Esophagus squamous epithelium (tissue), 4 donors: ENCODE measurements at regions not wholly inside any gene's neighbourhood (a gene's known extent, or its start where the extent isn't known, plus 50 kb on each side); places are given as distances from the start of the nearest gene placed in this dataset.

Source experiments
- POLR2A ChIP-seq, 4 donors: fragments of 450-650 bp; IDR thresholded peaks; one replicate each; pipeline ENCODE4 v1.6.1; 2017; ENCODE audit warnings: antibody characterized with exemption in 4 of 4, mild to moderate bottlenecking in 4 of 4, moderate library complexity in 3 of 4
- TF ChIP-seq, protein P1 (sequence below), 6 experiments: fragments of 450-650 bp in 4 of 6; fragments of 200-600 bp in 2 of 6; sonication (generic) in 2 of 6; IDR thresholded peaks; one replicate each; pipeline ENCODE4 v1.5.1; 2016 to 2019; ENCODE audit warnings: antibody characterized with exemption in 6 of 6, mild to moderate bottlenecking in 4 of 6, moderate library complexity in 4 of 6

DNA sequence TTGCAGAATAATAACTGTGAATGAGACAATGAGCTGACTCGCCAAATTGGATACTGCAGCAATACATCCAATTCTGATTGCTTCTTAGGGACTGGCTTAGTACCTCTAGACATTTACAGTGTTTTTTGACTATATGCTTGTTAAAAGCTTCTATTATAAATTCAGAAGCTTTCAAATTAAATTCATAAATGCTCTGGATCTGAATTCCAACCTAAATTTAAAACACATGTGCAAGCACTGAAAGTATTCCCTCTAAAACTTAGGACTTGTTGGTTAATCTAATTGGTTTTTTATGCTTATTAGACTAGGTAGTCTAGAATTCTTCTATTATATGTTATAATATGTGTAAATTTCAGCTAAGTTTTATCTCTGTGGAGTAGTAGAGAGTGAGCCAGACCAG, 306.9 kb downstream of the CPS1 start:
- TF ChIP-seq, protein P1, sequence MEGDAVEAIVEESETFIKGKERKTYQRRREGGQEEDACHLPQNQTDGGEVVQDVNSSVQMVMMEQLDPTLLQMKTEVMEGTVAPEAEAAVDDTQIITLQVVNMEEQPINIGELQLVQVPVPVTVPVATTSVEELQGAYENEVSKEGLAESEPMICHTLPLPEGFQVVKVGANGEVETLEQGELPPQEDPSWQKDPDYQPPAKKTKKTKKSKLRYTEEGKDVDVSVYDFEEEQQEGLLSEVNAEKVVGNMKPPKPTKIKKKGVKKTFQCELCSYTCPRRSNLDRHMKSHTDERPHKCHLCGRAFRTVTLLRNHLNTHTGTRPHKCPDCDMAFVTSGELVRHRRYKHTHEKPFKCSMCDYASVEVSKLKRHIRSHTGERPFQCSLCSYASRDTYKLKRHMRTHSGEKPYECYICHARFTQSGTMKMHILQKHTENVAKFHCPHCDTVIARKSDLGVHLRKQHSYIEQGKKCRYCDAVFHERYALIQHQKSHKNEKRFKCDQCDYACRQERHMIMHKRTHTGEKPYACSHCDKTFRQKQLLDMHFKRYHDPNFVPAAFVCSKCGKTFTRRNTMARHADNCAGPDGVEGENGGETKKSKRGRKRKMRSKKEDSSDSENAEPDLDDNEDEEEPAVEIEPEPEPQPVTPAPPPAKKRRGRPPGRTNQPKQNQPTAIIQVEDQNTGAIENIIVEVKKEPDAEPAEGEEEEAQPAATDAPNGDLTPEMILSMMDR (IDR thresholded peaks at IDR 0.05) = no peak
- TF ChIP-seq POLR2A (IDR thresholded peaks at IDR 0.05) = no peak
